Ovary (tissue), 7 donors: ENCODE measurements at regions not wholly inside any gene's neighbourhood (a gene's known extent, or its start where the extent isn't known, plus 50 kb on each side); places are given as distances from the start of the nearest gene placed in this dataset.

Experiments used
- DNase-seq, 5 donors: peaks; one replicate each; pipeline ENCODE4 v3.0.0-alpha.2; 2019 to 2020
- H3K27ac ChIP-seq, 2 donors: fragments of 200-600 bp; one replicate each; pipeline versions ENCODE4 v1.5.1 to v1.8.0; 2019 to 2022
- H3K27me3 ChIP-seq: fragments of 200-600 bp; one replicate; pipeline ENCODE4 v1.8.0; 2022
- H3K36me3 ChIP-seq: fragments of 200-600 bp; sonication (generic); one replicate; pipeline ENCODE4 v1.5.1; 2019
- H3K4me1 ChIP-seq: one replicate; pipeline ENCODE4 v1.8.1; 2013; ENCODE audit warnings: mild to moderate bottlenecking, moderate library complexity; ENCODE audit not compliant: insufficient read depth
- H3K4me3 ChIP-seq: fragments of 200-600 bp; sonication (generic); one replicate; pipeline ENCODE4 v1.5.1; 2017
- H3K9me3 ChIP-seq, 2 donors: fragments of 200-600 bp in 1 of 2; sonication (generic) in 1 of 2; one replicate each; pipeline versions ENCODE4 v1.5.1 to v1.8.1; 2013 to 2019; ENCODE audit warnings: mild to moderate bottlenecking in 1 of 2, moderate library complexity in 1 of 2
- EP300 ChIP-seq: sonication (generic); formaldehyde crosslinking; IDR thresholded peaks from one replicate; pipeline ENCODE4 v1.6.1; 2017; ENCODE audit warnings: antibody characterized with exemption
- POLR2A ChIP-seq: fragments of 450-650 bp; IDR thresholded peaks from one replicate; pipeline ENCODE4 v1.6.1; 2017; ENCODE audit warnings: antibody characterized with exemption, mild to moderate bottlenecking, moderate library complexity
- WGBS, 3 donors: extraction: QIAGEN DNeasy Blood & Tissue Kit in 1 of 3; methylation state at CpG; one replicate each; pipeline versions ENCODE4 v1.1.5 to v1.1.7; 2013 to 2017; 5-methylcytosine and 5-hydroxymethylcytosine counted together
- intact Hi-C, 4 donors: fragments of 100-400 bp; cut with DNase I; formaldehyde crosslinking; loops; one replicate each; pipeline versions ENCODE4 v1.11.0 to v1.15.1; 2022 to 2023
- TF ChIP-seq, protein P1 (sequence below), 3 donors: fragments of 450-650 bp in 2 of 3; fragments of 200-600 bp in 1 of 3; IDR thresholded peaks; one replicate each; pipeline versions ENCODE4 v1.5.1 to v1.8.0; 2016 to 2022; ENCODE audit warnings: antibody characterized with exemption in 3 of 3, mild to moderate bottlenecking in 1 of 3
- donor health status: DM: no; HTN: no; CAD: no; lungs with moderate emphysema.
- donor health status: DM: no; HTN: no; CAD: no.
- donor health status: Bipolar disorder and iron deficiency.
- donor health status: DM: no; HTN: no; CAD: no.
- donor health status: DM: yes; HTN: yes; CAD: no.

DNA sequence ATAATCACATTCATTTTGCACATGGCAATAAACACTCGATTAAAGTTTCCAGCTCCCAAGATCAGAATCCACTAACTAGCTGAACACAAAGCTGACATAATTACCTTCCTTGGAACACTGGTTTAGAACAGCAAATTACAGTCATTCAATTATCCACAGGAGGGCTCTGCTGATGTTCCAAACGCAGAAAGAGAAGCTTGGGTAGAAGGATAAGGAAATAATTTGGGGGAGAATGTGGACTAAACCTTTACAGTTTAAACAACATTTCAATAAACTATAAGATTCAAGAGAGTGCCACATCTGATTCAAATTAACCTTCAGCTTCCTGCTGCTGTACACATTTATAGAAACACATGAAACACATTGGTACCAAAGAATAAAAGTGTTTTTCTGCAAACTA, 67.8 kb upstream of the ARL4C start:
- Histone ChIP-seq H3K4me3 (no peak overlapping the region), H3K27me3 (no peaks in the 10 kb centered on the region), H3K27ac (no peak overlapping the region), H3K36me3 (no peaks in the 10 kb centered on the region), H3K9me3 (no peaks in the 10 kb centered on the region), H3K4me1 (no peaks in the 10 kb centered on the region)
- no peak for DNase-seq
- 1 to 12% (median 12%) methylated on average over 2 of the region's 2 CpGs for WGBS, 3 donors
- intact Hi-C loops = no loop called here
- TF ChIP-seq, protein P1, sequence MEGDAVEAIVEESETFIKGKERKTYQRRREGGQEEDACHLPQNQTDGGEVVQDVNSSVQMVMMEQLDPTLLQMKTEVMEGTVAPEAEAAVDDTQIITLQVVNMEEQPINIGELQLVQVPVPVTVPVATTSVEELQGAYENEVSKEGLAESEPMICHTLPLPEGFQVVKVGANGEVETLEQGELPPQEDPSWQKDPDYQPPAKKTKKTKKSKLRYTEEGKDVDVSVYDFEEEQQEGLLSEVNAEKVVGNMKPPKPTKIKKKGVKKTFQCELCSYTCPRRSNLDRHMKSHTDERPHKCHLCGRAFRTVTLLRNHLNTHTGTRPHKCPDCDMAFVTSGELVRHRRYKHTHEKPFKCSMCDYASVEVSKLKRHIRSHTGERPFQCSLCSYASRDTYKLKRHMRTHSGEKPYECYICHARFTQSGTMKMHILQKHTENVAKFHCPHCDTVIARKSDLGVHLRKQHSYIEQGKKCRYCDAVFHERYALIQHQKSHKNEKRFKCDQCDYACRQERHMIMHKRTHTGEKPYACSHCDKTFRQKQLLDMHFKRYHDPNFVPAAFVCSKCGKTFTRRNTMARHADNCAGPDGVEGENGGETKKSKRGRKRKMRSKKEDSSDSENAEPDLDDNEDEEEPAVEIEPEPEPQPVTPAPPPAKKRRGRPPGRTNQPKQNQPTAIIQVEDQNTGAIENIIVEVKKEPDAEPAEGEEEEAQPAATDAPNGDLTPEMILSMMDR (IDR thresholded peaks at IDR 0.05) = no peak
- TF ChIP-seq POLR2A (no peak), EP300 (no peak)

- Histone ChIP-seq H3K9me3 (no peaks in the 10 kb centered on the region), H3K4me1 (no peaks in the 10 kb centered on the region), H3K36me3 (no peaks in the 10 kb centered on the region), H3K27ac (no peak overlapping the region), H3K4me3 (no peak overlapping the region), H3K27me3 (no peaks in the 10 kb centered on the region)
- TF ChIP-seq POLR2A = no peak
- TF ChIP-seq, protein P1 (IDR thresholded peaks at IDR 0.05) = no peak
- TF ChIP-seq EP300 = no peak
- DNase-seq = no peak
- WGBS, 3 donors = 84 to 90% (median 86%) methylated on average over 5 of the region's 5 CpGs
- intact Hi-C loops = no loop called here
Measured at GRCh38 chr2:234559609-234560008, 62.7 kb upstream of the ARL4C start.

DNA sequence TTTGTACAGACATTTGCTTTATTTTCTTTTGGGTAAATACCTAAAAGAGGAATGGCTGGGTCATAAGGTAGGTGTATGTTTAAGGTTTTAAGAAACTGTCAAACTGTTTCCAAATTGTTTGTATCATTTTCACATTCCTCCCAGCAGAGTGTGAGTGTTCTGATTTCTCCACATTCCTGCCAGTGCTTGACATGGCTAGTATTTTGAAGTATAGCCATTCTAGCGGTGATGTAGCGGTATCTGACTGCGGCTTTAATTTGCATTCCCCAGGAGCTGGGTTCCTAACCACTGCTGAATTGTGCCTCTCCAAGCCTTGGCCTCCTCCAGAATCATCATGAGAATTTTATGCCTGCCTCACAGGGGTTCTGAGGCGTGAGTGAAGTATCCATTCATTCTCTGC, 61.8 kb upstream of the ARL4C start:
- Histone ChIP-seq H3K4me1 (no peaks in the 10 kb centered on the region), H3K27me3 (no peaks in the 10 kb centered on the region), H3K4me3 (no peak overlapping the region), H3K27ac (no peak overlapping the region), H3K36me3 (no peaks in the 10 kb centered on the region), H3K9me3 (no peaks in the 10 kb centered on the region)
- DNase-seq = no peak
- intact Hi-C loops = no loop called here
- no peak for TF ChIP-seq POLR2A
- TF ChIP-seq, protein P1 (IDR thresholded peaks at IDR 0.05) = no peak
- no peak for TF ChIP-seq EP300
- WGBS, 3 donors = 89 to 97% (median 94%) methylated on average over 4 of the region's 4 CpGs

DNA sequence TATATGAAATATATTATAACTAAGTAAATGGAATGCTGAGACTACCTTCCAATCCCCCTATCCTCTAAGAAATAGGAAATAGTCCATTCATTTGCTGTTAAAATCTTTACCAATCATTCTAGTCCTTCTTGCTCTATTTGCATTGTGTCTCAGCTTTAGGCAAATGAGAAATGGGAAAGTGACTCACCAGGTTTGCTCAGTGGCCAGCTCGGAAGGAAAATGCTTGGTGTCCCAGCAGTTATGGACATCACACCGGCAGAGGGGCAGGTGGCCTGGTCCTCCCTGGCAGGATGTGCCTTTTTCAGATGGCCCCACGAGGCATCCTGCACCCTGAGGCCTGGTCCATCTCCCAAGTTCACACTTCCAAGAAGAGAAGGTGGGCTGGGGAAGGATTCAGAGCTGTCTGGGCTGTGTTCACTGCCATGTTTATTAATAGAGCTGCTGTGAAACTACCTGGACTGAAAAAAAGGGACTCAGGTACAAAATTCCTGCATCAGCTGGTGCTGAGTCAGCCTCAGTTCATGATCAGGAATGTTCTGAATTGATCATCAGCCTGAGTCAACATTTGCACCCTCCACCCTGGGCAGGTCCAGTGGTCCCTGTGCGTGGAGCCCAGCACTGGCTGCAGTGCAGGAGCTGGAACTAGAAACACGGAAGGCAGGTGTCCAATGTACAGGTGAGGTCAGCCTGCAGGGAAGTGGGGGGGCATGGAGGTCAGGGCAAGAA, 60.1 kb upstream of the ARL4C start:
- DNase-seq = no peak
- 92 to 95% (median 93%) methylated on average over 5 of the region's 5 CpGs for WGBS, 3 donors
- intact Hi-C loops = no loop called here
- Histone ChIP-seq H3K27me3 (no peaks in the 10 kb centered on the region), H3K27ac (no peak overlapping the region), H3K4me1 (no peaks in the 10 kb centered on the region), H3K36me3 (no peaks in the 10 kb centered on the region), H3K9me3 (no peaks in the 10 kb centered on the region), H3K4me3 (no peak overlapping the region)
- TF ChIP-seq, protein P1 (IDR thresholded peaks at IDR 0.05) = no peak
- TF ChIP-seq POLR2A (no peak), EP300 (no peak)
